ENCODE measurements at regions not wholly inside any gene's neighbourhood (a gene's known extent, or its start where the extent isn't known, plus 50 kb on each side); places are given as distances from the start of the nearest gene placed in this dataset.
"Not testable (repeated sequence)": the region's sequence is repeated elsewhere in the genome, so short reads cannot be mapped to it uniquely, and the experiment has no call there.

DNA sequence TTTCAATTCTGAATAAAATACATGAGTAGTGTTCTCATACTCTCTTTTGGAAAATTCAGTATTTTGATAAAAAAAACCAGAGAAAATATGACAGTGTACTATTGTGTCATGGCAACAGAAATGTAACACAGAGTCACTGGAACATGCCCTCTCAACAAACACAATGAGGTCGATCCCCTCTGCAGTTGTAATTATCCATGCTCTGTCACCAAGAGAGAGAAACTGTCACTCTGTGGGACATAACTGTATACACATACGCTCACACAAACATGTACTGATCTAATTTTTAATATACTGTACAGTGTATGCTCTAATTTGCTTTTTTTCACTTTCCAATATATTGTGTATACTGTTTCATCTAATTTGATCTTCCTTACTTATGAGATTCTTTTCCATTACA lies 1136.8 kb upstream of the TENM3 start:
- TF ChIP-seq, protein P1, sequence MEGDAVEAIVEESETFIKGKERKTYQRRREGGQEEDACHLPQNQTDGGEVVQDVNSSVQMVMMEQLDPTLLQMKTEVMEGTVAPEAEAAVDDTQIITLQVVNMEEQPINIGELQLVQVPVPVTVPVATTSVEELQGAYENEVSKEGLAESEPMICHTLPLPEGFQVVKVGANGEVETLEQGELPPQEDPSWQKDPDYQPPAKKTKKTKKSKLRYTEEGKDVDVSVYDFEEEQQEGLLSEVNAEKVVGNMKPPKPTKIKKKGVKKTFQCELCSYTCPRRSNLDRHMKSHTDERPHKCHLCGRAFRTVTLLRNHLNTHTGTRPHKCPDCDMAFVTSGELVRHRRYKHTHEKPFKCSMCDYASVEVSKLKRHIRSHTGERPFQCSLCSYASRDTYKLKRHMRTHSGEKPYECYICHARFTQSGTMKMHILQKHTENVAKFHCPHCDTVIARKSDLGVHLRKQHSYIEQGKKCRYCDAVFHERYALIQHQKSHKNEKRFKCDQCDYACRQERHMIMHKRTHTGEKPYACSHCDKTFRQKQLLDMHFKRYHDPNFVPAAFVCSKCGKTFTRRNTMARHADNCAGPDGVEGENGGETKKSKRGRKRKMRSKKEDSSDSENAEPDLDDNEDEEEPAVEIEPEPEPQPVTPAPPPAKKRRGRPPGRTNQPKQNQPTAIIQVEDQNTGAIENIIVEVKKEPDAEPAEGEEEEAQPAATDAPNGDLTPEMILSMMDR (conservative IDR thresholded peaks at IDR 0.05; ENCODE audit: low read depth, low read length): no peak
- no peak for DNase-seq (ENCODE audit: low read depth)
- no peak overlapping the region for H3K4me3 ChIP-seq (ENCODE audit: low read length)

DNA sequence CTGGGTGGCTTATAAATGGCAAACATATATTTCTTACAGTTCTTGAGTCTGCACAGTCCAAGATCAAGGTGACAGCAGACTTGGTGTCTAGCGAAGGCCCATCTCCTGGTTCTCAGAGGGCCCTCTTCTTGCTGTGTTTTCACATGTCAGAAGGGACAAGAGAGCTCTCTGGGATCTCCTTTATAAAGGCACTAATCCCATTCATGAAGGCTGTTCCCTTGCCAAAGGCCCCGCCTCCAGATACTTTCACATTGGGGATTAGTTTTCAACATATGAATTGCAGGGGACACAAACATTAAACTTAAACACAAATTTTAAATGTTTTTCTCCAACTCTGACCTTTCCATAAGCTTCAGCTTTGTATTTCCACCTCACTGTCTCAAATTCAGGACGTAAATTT lies 1135.0 kb upstream of the TENM3 start:
- TF ChIP-seq, protein P1 (conservative IDR thresholded peaks at IDR 0.05; ENCODE audit: low read depth, low read length): no peak
- H3K4me3 ChIP-seq (ENCODE audit: low read length): no peak overlapping the region
- DNase-seq (ENCODE audit: low read depth): no peak

DNA sequence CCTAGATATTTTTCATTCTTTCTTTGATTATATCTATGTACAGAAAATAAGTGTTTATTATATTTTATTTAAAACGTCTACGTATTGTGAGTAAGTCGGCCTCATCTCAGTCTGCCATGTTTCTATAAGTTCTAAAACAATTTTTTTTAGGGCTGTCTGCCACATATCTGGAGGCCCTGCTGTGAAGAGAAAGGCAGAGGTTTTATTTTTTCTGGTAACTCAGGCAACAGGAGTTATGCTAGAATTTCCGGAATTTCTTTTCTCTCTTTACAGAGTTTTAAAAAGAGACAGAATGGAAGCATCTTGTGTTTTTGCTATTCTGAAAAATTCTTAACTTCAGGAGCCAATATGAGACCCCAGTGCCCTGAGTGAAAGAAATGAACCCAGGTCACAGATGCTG lies 1124.0 kb upstream of the TENM3 start:
- no peak overlapping the region for H3K4me3 ChIP-seq (ENCODE audit: low read length)
- TF ChIP-seq, protein P1 (conservative IDR thresholded peaks at IDR 0.05; ENCODE audit: low read depth, low read length): no peak
- DNase-seq (ENCODE audit: low read depth): no peak

DNA sequence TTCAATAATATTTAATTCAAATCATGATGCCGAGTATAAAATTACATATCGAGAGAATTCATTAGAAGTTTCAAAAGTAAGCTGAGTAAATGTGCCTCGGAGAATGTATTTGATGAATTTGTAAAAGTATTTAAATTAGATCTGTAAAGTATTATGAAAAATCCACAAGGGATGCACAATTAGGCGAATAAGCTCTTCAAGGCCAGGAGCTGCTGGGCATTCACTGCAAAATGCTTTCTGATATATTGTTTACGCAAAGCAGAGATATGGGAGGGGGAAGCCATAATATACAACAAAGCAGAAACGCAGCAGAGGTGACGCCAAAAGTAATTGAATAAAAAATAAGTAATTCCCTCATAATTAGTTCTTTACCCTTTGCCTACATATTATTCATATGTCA lies 1121.5 kb upstream of the TENM3 start:
- H3K4me3 ChIP-seq (ENCODE audit: low read length): no peak overlapping the region
- TF ChIP-seq, protein P1 (conservative IDR thresholded peaks at IDR 0.05; ENCODE audit: low read depth, low read length): no peak
- DNase-seq (ENCODE audit: low read depth): no peak

DNA sequence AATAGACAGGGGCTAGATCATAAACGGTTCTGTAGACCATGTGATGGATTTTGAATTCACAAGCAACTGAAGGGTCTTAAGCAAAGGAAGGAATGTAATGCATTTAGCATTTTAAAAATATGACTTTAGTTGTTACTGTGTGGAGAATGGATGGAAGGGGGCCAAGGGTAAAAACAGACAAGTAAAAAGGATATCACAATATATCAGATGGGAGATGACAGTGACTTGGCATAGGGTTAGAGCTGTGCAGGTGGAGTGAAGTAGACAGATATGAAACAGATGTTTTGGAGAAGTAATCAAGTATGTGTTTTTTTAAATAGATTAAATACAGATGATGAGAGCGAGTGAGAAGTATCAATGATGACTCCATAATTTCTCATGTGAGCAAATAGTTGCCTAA lies 1116.0 kb upstream of the TENM3 start:
- TF ChIP-seq, protein P1 (conservative IDR thresholded peaks at IDR 0.05; ENCODE audit: low read depth, low read length): no peak
- H3K4me3 ChIP-seq (ENCODE audit: low read length): no peak overlapping the region
- DNase-seq (ENCODE audit: low read depth): no peak

DNA sequence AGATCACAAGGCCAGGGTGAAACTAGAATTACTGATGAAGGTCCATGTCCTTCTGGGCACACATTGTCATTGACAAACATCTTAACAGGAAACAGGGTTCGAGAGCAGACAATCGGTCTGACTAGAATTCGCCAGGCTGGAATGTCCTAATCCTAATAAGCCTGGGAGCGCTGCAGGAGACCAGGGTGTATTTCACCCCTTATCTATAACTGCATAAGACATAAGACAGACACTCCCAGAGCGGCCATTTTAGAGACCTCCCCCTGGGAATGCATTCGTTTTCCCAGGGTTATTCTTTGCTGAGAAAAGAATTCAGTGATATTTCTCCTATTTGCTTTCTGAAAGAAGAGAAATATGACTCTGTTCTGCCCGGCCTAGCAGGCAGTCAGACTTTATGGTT lies 1112.9 kb upstream of the TENM3 start:
- DNase-seq (ENCODE audit: low read depth); H3K4me3 ChIP-seq (ENCODE audit: low read length): not testable (repeated sequence)

DNA sequence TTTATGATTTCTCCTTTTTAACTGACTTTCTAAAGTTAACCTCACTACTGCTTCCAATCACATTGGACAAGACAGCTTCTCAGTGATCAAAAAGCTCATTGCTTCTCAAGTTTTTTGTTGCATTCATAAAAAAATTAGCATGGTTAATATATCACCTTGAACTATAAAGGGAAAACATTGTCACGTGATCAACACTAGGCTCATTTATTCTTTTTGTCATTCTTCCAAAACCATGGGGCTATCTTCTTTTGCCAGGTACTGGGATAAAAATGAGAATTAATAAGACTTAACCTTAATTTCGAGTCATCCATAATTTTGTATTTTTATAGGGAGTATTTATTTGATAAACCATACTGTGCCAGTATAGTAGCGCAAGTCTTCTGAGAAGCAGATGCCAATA lies 1105.9 kb upstream of the TENM3 start:
- TF ChIP-seq, protein P1 (conservative IDR thresholded peaks at IDR 0.05; ENCODE audit: low read depth, low read length): no peak
- no peak for DNase-seq (ENCODE audit: low read depth)

DNA sequence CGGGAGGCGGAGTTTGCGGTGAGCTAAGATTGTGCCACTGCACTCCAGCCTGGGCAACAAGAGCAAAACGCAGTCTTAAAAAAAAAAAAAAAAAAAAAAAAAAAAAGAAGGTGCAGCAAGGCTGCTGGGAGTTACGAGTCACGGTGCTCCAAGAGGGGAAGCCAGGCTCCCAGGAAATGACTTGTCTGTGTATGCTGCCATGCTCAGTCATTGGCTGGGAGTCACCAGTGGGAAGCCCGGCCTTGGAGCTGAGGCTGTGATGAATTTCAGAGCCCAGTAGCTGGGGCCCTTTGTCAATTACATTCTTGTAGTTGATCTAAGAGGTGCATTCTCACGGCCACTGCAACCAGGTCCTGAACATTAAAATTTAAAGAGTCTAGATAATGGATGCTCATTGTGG lies 1105.1 kb upstream of the TENM3 start:
- DNase-seq (ENCODE audit: low read depth): no peak
- TF ChIP-seq, protein P1 (conservative IDR thresholded peaks at IDR 0.05; ENCODE audit: low read depth, low read length): no peak
- H3K4me3 ChIP-seq (ENCODE audit: low read length): no peak overlapping the region

More for the DNA sequence above, 1105.9 kb upstream of the TENM3 start:
- H3K4me3 ChIP-seq (ENCODE audit: low read length): no peak overlapping the region

Measured in retinal pigment epithelial cell (primary cell).